H9 (cell line): ENCODE measurements at regions not wholly inside any gene's neighbourhood (a gene's known extent, or its start where the extent isn't known, plus 50 kb on each side); places are given as distances from the start of the nearest gene placed in this dataset.

Experiments
- DNase-seq: peaks from one replicate; pipeline ENCODE4 v3.0.0-alpha.2; 2017
- H2AFZ ChIP-seq: one replicate; pipeline ENCODE4 v1.6.1; 2013; ENCODE audit warnings: mild to moderate bottlenecking, low read length, control low read depth, moderate library complexity
- H2AK5ac ChIP-seq: 2 replicates; pipeline ENCODE4 v1.6.1; 2013; ENCODE audit warnings: low read length, control low read depth, mixed read lengths; ENCODE audit not compliant: insufficient read length
- H2BK120ac ChIP-seq: one replicate; pipeline ENCODE4 v1.6.1; 2013; ENCODE audit warnings: low read depth, mild to moderate bottlenecking, low read length, control low read depth, inconsistent platforms; ENCODE audit not compliant: poor library complexity, severe bottlenecking
- H2BK12ac ChIP-seq: 2 replicates; pipeline ENCODE4 v1.6.1; 2013; ENCODE audit warnings: low read length, control low read depth, mixed read lengths, low read depth; ENCODE audit not compliant: insufficient read length
- H2BK15ac ChIP-seq: 2 replicates; pipeline ENCODE4 v1.6.1; 2013; ENCODE audit warnings: low read depth, low read length, control low read depth
- H2BK20ac ChIP-seq: one replicate; pipeline ENCODE4 v1.6.1; 2013; ENCODE audit warnings: low read depth, mild to moderate bottlenecking, low read length, control low read depth, inconsistent platforms; ENCODE audit not compliant: poor library complexity, severe bottlenecking
- H2BK5ac ChIP-seq: 2 replicates; pipeline ENCODE4 v1.6.1; 2013; ENCODE audit warnings: low read length, control low read depth, mixed read lengths; ENCODE audit not compliant: insufficient read length
- H3K14ac ChIP-seq: 2 replicates; pipeline ENCODE4 v1.6.1; 2013; ENCODE audit warnings: low read length, control low read depth; ENCODE audit not compliant: insufficient read depth
- H3K18ac ChIP-seq: 2 replicates; pipeline ENCODE4 v1.6.1; 2013; ENCODE audit warnings: low read depth, mild to moderate bottlenecking, mixed read lengths, low read length, control low read depth; ENCODE audit not compliant: insufficient read length
- H3K23ac ChIP-seq: 2 replicates; pipeline ENCODE4 v1.6.1; 2013; ENCODE audit warnings: low read length, control low read depth, mixed read lengths, low read depth; ENCODE audit not compliant: insufficient read length
- H3K23me2 ChIP-seq: 2 replicates; pipeline ENCODE4 v1.6.1; 2013; ENCODE audit warnings: low read depth, mild to moderate bottlenecking, mixed read lengths, low read length, control low read depth; ENCODE audit not compliant: insufficient read length, poor library complexity, severe bottlenecking
- H3K27ac ChIP-seq: 2 replicates; pipeline ENCODE4 v1.5.1; 2013; ENCODE audit warnings: low read length, control low read depth, mixed read lengths, low read depth; ENCODE audit not compliant: insufficient read length
- H3K27me3 ChIP-seq: 2 replicates; pipeline ENCODE4 v1.6.1; 2013; ENCODE audit warnings: low read length, control low read depth, inconsistent platforms; ENCODE audit not compliant: insufficient read depth
- H3K4ac ChIP-seq: 2 replicates; pipeline ENCODE4 v1.6.1; 2013; ENCODE audit warnings: low read depth, mild to moderate bottlenecking, control low read depth, inconsistent platforms, low read length, moderate library complexity
- H3K4me1 ChIP-seq: 2 replicates; pipeline ENCODE4 v1.6.1; 2013; ENCODE audit warnings: low read length, control low read depth, inconsistent platforms; ENCODE audit not compliant: insufficient read depth
- H3K4me2 ChIP-seq: 2 replicates; pipeline ENCODE4 v1.6.1; 2013; ENCODE audit warnings: low read length, control low read depth, mixed read lengths; ENCODE audit not compliant: insufficient read length, insufficient read depth
- H3K56ac ChIP-seq: 2 replicates; pipeline ENCODE4 v1.6.1; 2013; ENCODE audit warnings: low read depth, mild to moderate bottlenecking, mixed read lengths, low read length, control low read depth; ENCODE audit not compliant: insufficient read length
- H3K79me1 ChIP-seq: 2 replicates; pipeline ENCODE4 v1.6.1; 2013; ENCODE audit warnings: low read depth, mild to moderate bottlenecking, moderate library complexity, low read length, control low read depth, inconsistent platforms; ENCODE audit not compliant: insufficient read depth, poor library complexity, severe bottlenecking
- H3K79me2 ChIP-seq: 2 replicates; pipeline ENCODE4 v1.6.1; 2013; ENCODE audit warnings: low read length, control low read depth, inconsistent platforms; ENCODE audit not compliant: insufficient read depth
- H3K9ac ChIP-seq: 2 replicates; pipeline ENCODE4 v1.6.1; 2013; ENCODE audit warnings: low read length, control low read depth, mixed read lengths; ENCODE audit not compliant: insufficient read length; ENCODE audit errors: extremely low read depth
- H3K9me3 ChIP-seq: one replicate; pipeline ENCODE4 v1.6.1; 2013; ENCODE audit warnings: low read depth, low read length, inconsistent platforms; ENCODE audit not compliant: control insufficient read depth
- H3T11ph ChIP-seq: one replicate; pipeline ENCODE4 v1.6.1; 2013; ENCODE audit warnings: mild to moderate bottlenecking, low read length, control low read depth, inconsistent platforms
- H4K20me1 ChIP-seq: one replicate; pipeline ENCODE4 v1.6.1; 2013; ENCODE audit not compliant: control insufficient read depth, insufficient read length, insufficient read depth
- H4K5ac ChIP-seq: 2 replicates; pipeline ENCODE4 v1.6.1; 2013; ENCODE audit warnings: low read depth, mild to moderate bottlenecking, mixed read lengths, low read length, control low read depth; ENCODE audit not compliant: insufficient read length
- H4K8ac ChIP-seq: replicated peaks from 2 replicates; pipeline ENCODE4 v1.6.1; 2013; ENCODE audit warnings: low read length, control low read depth, mixed read lengths, low read depth; ENCODE audit not compliant: insufficient read length
- H4K91ac ChIP-seq: 2 replicates; pipeline ENCODE4 v1.6.1; 2013; ENCODE audit warnings: low read depth, mild to moderate bottlenecking, moderate library complexity, mixed read lengths, low read length, control low read depth; ENCODE audit not compliant: insufficient read length
- H3K27ac Mint-ChIP-seq, 3 experiments: 2 replicates in 2 of 3; 3 replicates in 1 of 3; pipeline ENCODE4 v1.8.0; 2020 to 2021; ENCODE audit warnings: mixed read lengths in 3 of 3, mild to moderate bottlenecking in 1 of 3, moderate library complexity in 1 of 3
- H3K27me3 Mint-ChIP-seq: 2 replicates; pipeline ENCODE4 v1.8.0; 2021; ENCODE audit warnings: low read depth, mild to moderate bottlenecking, moderate library complexity, mixed read lengths
- H3K36me3 Mint-ChIP-seq, 3 experiments: 2 replicates in 2 of 3; 3 replicates in 1 of 3; pipeline ENCODE4 v1.8.0; 2020 to 2021; ENCODE audit warnings: low read depth in 3 of 3, mixed read lengths in 3 of 3; ENCODE audit not compliant: insufficient read depth in 1 of 3
- H3K4me1 Mint-ChIP-seq, 2 experiments: 2 replicates each; pipeline ENCODE4 v1.8.0; 2020; ENCODE audit warnings: mixed read lengths in 2 of 2
- H3K4me3 Mint-ChIP-seq, 2 experiments: 2 replicates in 1 of 2; 3 replicates in 1 of 2; pipeline ENCODE4 v1.8.0; 2020 to 2021; ENCODE audit warnings: mild to moderate bottlenecking in 2 of 2, mixed read lengths in 2 of 2, moderate library complexity in 1 of 2
- H3K9me3 Mint-ChIP-seq, 2 experiments: 2 replicates in 1 of 2; 3 replicates in 1 of 2; pipeline ENCODE4 v1.8.0; 2020; ENCODE audit warnings: mild to moderate bottlenecking in 2 of 2, mixed read lengths in 2 of 2, moderate library complexity in 1 of 2
- CTCF ChIP-seq: fragments of 200-600 bp; sonication (generic); conservative IDR thresholded peaks from 3 replicates; pipeline ENCODE4 v1.8.0; 2021; ENCODE audit warnings: antibody characterized with exemption, mild to moderate bottlenecking

DNA sequence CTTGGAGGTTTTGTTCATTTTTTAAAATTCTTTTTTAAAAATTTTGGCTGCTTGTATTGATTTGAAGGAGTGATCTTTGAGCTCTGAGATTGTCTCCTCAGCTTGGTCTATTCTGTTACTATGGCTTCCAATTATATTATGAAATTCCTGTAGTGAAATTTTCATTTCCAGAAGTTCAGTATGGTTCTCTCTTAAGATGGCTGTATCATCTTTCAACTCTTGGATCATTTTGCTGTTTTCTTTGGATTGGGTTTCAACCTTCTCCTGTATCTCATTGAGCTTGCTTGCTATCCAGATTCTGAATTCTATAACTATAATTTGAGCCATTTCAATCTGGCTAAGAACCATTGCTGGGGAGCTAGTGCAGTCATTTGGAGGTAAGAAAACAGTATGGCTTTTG, 270.8 kb upstream of the NT5C1B start:
- DNase-seq: no peak
- Histone ChIP-seq H4K8ac (no peak overlapping the region), H2BK5ac (no peak overlapping the region), H2BK15ac (no peak overlapping the region), H3K27ac (no peak overlapping the region), H3K14ac (no peak overlapping the region), H3K4me1 (no peaks in the 10 kb centered on the region), H3K27me3 (no peaks in the 10 kb centered on the region), H3K23me2 (no peaks in the 10 kb centered on the region), H2AK5ac (no peak overlapping the region), H3K56ac (no peak overlapping the region), H4K20me1 (no peaks in the 10 kb centered on the region), H3K23ac (no peak overlapping the region), H2BK120ac (no peak overlapping the region), H3T11ph (no peak overlapping the region), H2BK20ac (no peak overlapping the region), H4K91ac (no peak overlapping the region), H2BK12ac (no peak overlapping the region), H4K5ac (no peak overlapping the region), H3K4ac (no peak overlapping the region), H3K18ac (no peak overlapping the region), H3K79me1 (no peaks in the 10 kb centered on the region), H3K9me3 (no peaks in the 10 kb centered on the region), H3K9ac (no peak overlapping the region), H3K4me2 (no peak overlapping the region), H3K79me2 (no peaks in the 10 kb centered on the region), H2AFZ (no peak overlapping the region)
- TF ChIP-seq CTCF: no peak
- Mint-ChIP-seq H3K4me1 (no peaks in the 10 kb centered on the region), H3K27ac (no peak overlapping the region), H3K4me3 (no peak overlapping the region), H3K27me3 (peaks cover 10% of the 10 kb centered on the region), H3K36me3 (peaks cover 2 to 3% (median 2%) of the 10 kb centered on the region in 3 experiments; a peak in 4 of 7 replicates), H3K9me3 (peaks cover 2 to 7% of the 10 kb centered on the region in 2 experiments)
